ENCODE measurements at regions not wholly inside any gene's neighbourhood (a gene's known extent, or its start where the extent isn't known, plus 50 kb on each side); places are given as distances from the start of the nearest gene placed in this dataset.

GRCh38 chr9:28779243-28779642 lies 1206.0 kb upstream of the C9orf72 start:
- no peak for DNase-seq

GRCh38 chr9:28781481-28781880 lies 1208.2 kb upstream of the C9orf72 start:
- DNase-seq, result no peak

GRCh38 chr9:28782630-28783029 lies 1209.3 kb upstream of the C9orf72 start:
- no peak for DNase-seq

- DNase-seq, result no peak
Measured at GRCh38 chr9:28792716-28793115, 1219.4 kb upstream of the C9orf72 start.

GRCh38 chr9:28799876-28800275 lies 1226.6 kb upstream of the C9orf72 start:
- no peak for DNase-seq

- no peak for DNase-seq
Measured at GRCh38 chr9:28801144-28801799, 1228.0 kb upstream of the C9orf72 start.

- DNase-seq, result no peak
Measured at GRCh38 chr9:28805197-28805596, 1231.9 kb upstream of the C9orf72 start.

GRCh38 chr9:28808042-28808441 lies 1234.8 kb upstream of the C9orf72 start:
- DNase-seq, result no peak

- no peak for DNase-seq
Measured at GRCh38 chr9:28810388-28811075, 1237.3 kb upstream of the C9orf72 start.

- no peak for DNase-seq
Measured at GRCh38 chr9:28820741-28821140, 1247.5 kb upstream of the C9orf72 start.

GRCh38 chr9:28821240-28821639 lies 1248.0 kb upstream of the C9orf72 start:
- DNase-seq, result no peak

GRCh38 chr9:28824432-28824963 lies 1251.2 kb upstream of the C9orf72 start:
- no peak for DNase-seq

- DNase-seq, result no peak
Measured at GRCh38 chr9:28832168-28832770, 1259.0 kb upstream of the C9orf72 start.

- no peak for DNase-seq
Measured at GRCh38 chr9:28834156-28834555, 1260.9 kb upstream of the C9orf72 start.

GRCh38 chr9:28839778-28840430 lies 1266.6 kb upstream of the C9orf72 start:
- DNase-seq, result no peak

- no peak for DNase-seq
Measured at GRCh38 chr9:28841775-28842174, 1268.5 kb upstream of the C9orf72 start.

GRCh38 chr9:28847331-28847730 lies 1274.0 kb upstream of the C9orf72 start:
- DNase-seq, result no peak

GRCh38 chr9:28848671-28849070 lies 1275.4 kb upstream of the C9orf72 start:
- no peak for DNase-seq

GRCh38 chr9:28853477-28853876 lies 1280.2 kb upstream of the C9orf72 start:
- no peak for DNase-seq

GRCh38 chr9:28866951-28867350 lies 1293.7 kb upstream of the C9orf72 start:
- no peak for DNase-seq

- no peak for DNase-seq
Measured at GRCh38 chr9:28868228-28868990, 1295.1 kb upstream of the C9orf72 start.

GRCh38 chr9:28882529-28882928 lies 1309.2 kb upstream of the C9orf72 start:
- DNase-seq, result no peak

GRCh38 chr9:28883234-28883633 lies 1310.0 kb upstream of the C9orf72 start:
- no peak for DNase-seq

All from CD4-positive, alpha-beta T cell treated with Interferon alpha-2 for 1 hour (primary cell).